SKM-1 (cell line): ENCODE measurements at regions not wholly inside any gene's neighbourhood (a gene's known extent, or its start where the extent isn't known, plus 50 kb on each side); places are given as distances from the start of the nearest gene placed in this dataset.

Source experiments
- DNase-seq: peaks from one replicate; lab custom pipeline; 2025; ENCODE audit not compliant: unreplicated experiment; lab: John Stamatoyannopoulos, UW

- DNase-seq: no peak
These were observed 475.5 kb downstream of the CETN3 start for GRCh38 chr5:89934069-89934468.

GRCh38 chr5:89932771-89933181 is 476.8 kb downstream of the CETN3 start:
- no peak for DNase-seq

DNA sequence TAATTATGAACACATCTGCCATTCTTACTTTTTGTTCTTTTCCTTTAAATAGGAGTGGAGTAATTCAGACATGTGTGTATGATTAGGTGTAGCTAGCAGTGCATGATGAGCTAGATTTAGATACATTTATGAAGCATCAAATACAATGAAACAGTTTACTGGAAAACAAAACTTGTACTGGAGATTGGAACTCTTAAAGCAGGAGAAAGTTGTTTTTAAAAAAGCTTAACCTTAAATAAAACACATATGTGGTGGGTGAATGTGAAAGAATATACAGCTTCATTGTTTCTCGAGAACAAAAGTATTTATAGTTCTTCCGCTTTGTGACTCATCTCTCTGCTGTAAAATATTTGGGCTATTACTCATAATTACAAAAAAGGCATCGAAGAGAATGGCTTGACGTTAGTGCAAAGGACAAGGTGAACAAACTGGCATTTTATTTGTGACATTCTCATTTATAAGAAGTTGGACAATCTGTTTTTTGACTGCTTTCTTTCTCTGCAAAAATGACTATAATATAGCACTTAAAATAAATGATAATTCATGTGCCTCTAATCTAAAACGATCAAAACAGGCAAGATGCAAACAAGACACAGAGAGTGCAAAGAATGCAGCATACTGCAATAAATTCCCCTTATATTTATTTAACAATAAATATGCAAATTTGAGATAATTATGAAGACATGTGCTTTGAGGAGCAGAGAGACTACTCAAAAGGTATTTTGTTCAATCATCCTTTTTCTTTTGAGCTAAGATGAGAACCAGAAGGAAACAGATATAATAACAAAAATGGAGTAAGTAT is 478.8 kb downstream of the CETN3 start:
- DNase-seq: no peak

DNA sequence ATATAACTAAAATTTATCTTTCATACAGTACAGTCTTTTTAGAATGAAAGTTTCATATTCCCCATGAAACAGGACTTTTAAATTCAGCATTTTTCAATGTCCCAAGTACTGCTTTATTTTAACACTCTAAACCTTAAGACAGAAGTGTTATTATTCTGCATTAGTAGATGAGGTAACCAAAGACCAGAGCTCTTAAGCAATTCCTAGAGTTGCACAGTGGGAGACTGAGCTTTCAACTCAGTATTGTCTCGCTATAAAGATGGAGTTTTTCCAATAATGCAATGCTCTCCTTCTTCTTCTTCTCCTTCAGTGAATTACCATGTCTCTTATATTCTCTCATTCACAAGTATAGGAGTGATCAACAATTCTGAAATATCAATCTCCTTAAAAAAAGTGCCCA is 479.7 kb downstream of the CETN3 start:
- no peak for DNase-seq

- no peak for DNase-seq
These were observed 480.4 kb downstream of the CETN3 start for GRCh38 chr5:89929173-89929572.

GRCh38 chr5:89922161-89922560 is 487.4 kb downstream of the CETN3 start:
- no peak for DNase-seq

- no peak for DNase-seq
These were observed 492.4 kb downstream of the CETN3 start for GRCh38 chr5:89917112-89917511.

DNA sequence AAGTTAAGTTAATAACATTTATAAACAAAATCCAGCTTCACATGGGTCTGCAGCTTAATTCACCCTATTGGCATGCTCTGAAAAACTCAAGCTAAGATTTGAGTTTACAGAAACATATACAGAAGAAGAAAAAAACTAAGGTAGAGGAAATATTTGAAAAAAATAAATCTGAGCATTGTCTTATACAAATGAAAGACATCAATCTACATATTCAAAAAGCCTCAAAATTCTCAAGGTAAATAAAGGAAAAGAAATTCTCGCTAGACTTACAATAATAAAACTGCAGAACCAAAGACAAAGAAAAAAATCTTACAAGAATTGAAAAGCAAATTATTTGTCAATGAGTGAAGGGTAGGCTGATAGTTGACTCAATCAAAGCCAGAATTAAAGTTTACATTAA is 493.4 kb downstream of the CETN3 start:
- no peak for DNase-seq

GRCh38 chr5:89908876-89909275 is 500.7 kb downstream of the CETN3 start:
- no peak for DNase-seq

DNA sequence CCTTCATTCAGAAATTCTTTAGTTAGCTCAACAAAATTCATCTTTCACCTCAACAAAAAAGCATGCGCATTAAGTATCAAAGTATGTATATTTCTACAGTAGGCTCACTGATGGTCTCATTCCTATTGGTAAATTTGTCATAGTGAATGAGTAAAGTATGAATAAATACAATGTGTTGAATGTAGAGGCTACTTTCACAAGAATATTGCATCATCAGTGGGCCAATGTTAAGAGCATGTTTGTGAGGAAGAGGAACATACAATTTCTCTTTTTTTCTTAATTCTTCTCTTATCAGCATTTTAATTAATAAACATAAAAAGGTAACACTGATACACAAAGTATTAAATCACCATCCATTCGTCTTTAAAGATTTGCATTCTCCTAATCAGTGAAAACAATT is 505.1 kb downstream of the CETN3 start:
- no peak for DNase-seq

- DNase-seq: no peak
These were observed 507.6 kb downstream of the CETN3 start for GRCh38 chr5:89901983-89902382.

DNA sequence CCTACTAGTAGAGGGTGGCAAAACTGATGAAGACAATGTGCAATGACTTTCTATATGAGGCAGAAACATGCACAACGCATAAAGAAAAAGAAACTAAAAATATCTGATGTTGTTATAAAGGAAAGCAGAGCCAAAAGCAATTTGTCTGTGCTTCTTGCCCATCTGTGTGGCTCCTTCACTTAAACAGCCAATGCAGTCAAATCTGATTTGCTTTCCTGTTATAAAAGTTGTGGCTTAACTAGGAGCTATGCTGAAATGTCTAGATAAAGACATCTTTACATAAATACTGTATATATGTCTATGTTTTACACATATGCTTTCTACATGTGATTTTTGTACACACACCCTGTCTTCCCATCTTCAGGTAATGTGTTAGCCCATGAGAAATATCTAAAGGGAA is 508.2 kb downstream of the CETN3 start:
- no peak for DNase-seq

DNA sequence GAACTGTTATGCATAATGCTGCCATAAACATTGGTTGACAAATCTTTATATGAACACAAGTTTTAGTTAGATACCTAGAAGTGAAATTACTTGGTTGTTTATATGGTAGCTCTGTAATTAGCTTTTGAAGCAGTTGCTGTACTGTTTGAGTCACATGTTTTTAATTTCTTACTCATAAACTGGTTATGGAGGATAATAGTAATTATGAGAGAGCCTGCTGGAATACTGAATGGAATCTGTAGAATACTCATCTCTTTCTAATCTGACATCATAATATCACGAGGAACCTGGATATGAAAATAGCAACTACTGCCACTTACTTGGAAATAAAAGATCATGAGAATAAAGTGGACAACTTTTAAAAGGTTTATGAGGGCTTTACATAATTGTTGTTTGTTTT is 509.2 kb downstream of the CETN3 start:
- DNase-seq: no peak

- no peak for DNase-seq
These were observed 510.0 kb downstream of the CETN3 start for GRCh38 chr5:89899559-89899958.

GRCh38 chr5:89893546-89893945 is 516.0 kb downstream of the CETN3 start:
- no peak for DNase-seq

GRCh38 chr5:89885670-89886069 is 523.9 kb downstream of the CETN3 start:
- DNase-seq: no peak

DNA sequence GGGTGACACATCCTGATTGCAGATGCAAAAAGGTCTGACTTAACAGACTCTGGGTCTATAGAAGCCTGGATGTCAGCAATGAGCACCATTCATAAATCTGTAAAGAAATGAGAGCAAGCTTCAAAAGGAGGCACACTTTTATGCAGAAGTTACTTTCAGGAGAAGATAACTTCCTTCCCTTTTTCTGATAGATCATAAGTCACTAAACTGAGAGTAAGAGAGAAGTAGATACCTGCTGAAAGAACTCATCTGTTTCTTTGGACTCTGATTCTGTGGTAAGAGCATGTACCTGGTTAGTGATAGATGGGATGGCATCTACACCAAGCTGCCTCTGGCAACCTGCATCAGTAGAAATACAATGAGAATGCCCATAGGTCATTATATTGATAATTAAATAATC is 525.6 kb downstream of the CETN3 start:
- DNase-seq: no peak

DNA sequence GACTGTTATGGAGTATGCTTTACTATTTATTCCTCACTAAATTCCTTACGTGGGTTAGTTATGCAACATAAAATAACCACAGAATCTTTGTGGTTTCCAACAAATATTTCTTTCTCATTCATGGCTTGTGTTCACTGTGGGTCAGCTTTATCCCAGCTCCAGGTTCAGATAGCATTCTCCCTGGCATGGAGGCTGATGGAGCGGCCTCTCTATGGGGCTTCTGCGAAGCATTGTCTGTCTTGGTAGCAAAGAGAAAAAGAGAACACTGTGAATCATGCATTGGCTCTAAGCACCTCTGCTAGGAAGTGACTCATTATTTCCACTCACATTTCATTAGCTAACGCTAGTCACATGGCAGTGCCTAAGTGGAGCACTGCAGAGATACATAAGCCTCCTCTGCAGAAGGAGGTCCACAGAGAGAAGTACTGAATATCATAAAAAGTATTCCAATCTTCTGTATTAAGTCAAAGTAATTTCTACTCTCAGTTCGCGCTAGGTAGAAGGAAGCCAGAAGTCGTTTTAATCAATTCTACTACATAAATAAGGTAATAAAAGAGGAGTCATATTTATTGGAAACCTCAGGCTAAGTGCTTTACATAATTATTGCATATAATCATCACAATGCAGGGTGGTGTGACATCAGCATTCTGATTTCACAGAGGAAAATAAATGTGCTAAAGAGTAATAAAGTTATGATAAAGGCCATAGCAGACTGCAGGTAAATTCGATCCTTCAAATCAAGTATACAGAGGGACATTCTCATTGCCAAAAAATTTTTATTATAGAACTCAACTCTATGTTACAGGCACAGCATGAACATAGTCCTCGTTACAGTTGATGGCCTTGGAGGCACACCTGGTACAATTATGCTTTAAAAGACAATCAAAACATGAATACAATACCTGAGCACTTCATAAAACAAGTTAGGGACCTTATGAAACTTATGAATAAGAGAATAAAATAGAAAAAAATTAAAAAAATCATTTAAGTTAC is 531.1 kb downstream of the CETN3 start:
- no peak for DNase-seq

- no peak for DNase-seq
These were observed 537.6 kb downstream of the CETN3 start for GRCh38 chr5:89871906-89872305.

- DNase-seq: no peak
These were observed 540.2 kb downstream of the CETN3 start for GRCh38 chr5:89869346-89869745.

GRCh38 chr5:89866410-89866809 is 543.1 kb downstream of the CETN3 start:
- DNase-seq: no peak

DNA sequence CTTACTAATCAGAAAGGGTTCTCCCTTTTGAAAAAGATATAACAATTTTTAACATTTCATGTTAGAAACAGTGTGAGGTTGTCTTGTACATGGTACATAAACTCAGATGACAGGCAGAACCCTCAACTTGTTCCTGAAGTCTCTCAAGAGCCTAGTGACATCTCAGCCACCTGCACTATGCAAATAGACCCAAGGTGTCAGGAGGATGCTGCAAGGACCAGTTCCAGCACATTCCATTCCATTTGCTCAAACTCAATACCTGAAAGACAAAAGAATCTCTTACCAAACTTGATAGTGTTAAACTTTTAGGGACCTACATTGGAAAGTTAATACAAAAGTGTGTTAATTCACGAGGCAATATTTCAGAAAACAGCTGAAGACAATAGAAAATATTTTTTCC is 544.6 kb downstream of the CETN3 start:
- DNase-seq: no peak
